ENCODE measurements at regions not wholly inside any gene's neighbourhood (a gene's known extent, or its start where the extent isn't known, plus 50 kb on each side); places are given as distances from the start of the nearest gene placed in this dataset.
"Not testable (repeated sequence)": the region's sequence is repeated elsewhere in the genome, so short reads cannot be mapped to it uniquely, and the experiment has no call there.

DNA sequence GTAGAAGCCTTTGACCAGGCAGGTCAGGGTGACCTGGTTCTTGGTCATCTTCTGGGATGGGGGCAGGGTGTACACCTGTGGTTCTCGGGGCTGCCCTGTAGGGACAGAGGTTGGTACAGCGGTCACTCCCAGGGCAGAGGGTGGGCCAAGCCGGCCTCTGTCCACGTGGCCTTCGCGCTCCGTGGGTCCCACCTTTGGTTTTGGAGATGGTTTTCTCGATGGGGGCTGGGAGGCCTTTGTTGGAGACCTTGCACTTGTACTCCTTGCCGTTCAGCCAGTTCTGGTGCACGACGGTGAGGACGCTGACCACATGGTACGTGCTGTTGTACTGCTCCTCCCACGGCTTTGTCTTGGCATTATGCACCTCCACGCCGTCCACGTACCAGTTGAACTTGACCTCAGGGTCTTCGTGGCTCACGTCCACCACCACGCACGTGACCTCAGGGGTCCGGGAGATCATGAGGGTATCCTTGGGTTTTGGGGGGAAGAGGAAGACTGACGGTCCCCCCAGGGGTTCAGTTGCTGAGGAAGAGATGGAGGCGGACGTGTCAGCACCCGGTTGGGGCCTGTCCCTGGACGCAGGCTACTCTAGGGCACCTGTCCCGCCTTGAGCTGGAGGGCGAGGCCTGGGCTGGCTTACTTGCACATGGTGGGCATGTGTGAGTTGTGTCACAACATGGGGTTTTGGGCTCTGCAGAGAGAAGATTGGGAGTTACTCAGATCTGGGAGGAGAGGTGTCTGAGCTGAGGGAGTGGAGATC is 142.3 kb downstream of the TMEM121 start:
- H3K27me3 ChIP-seq; DNase-seq; H3K27ac ChIP-seq; H3K36me3 ChIP-seq (replicated peaks in 1 of 2); H3K9me3 ChIP-seq (replicated peaks in 1 of 3); H3K4me3 ChIP-seq; H3K4me1 ChIP-seq (replicated peaks in 1 of 2); intact Hi-C loops (cut with DNase I): not testable (repeated sequence)
- 86 to 91% (median 88%) methylated on average over 25 to 29 of the region's 29 CpGs for WGBS, 4 donors

DNA sequence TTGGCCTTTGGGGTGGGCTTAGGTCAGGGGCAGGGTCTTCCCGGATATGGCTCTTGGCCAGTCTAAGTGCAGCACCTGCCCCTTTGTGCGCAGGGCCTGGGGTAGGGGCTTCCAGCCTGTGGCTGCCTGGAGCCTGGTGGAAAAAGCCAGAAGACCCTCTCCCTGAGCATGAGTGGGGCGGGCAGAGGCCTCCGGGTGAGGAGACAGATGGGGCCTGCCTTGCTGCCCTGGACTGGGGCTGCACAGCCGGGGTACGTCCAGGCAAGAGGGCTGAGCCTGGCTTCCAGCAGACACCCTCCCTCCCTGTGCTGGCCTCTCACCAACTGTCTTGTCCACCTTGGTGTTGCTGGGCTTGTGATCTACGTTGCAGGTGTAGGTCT is 142.8 kb downstream of the TMEM121 start:
- H3K36me3 ChIP-seq (replicated peaks in 1 of 2); H3K27ac ChIP-seq; H3K4me3 ChIP-seq; intact Hi-C loops (cut with DNase I); H3K27me3 ChIP-seq; H3K4me1 ChIP-seq (replicated peaks in 1 of 2); H3K9me3 ChIP-seq (replicated peaks in 1 of 3); DNase-seq: not testable (repeated sequence)
- 80 to 89% (median 81%) methylated on average over 2 to 7 of the region's 7 CpGs; no CpG with 5 or more reads in 1 of the 4 donors for WGBS, 4 donors

DNA sequence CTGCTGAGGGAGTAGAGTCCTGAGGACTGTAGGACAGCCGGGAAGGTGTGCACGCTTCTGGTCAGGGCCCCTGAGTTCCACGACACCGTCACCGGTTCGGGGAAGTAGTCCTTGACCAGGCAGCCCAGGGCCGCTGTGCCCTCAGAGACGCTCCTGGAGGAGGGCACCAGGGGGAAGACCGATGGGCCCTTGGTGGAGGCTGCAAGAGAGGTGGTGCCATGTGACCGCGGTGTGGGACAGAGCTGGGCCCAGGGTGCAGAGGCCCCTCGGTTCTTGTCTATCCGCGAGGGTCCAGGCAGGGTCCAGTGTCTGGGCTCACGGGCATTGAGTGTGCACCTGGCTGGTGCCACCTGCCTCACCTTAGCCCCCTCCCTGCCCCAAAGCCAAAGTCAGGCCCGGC is 143.3 kb downstream of the TMEM121 start:
- intact Hi-C loops (cut with DNase I) = loop anchor here in 1 of 2 donors (10.0 kb wide), 2 partner anchors 275 to 345 kb away; no protein-coding TSS in a partner anchor

DNA sequence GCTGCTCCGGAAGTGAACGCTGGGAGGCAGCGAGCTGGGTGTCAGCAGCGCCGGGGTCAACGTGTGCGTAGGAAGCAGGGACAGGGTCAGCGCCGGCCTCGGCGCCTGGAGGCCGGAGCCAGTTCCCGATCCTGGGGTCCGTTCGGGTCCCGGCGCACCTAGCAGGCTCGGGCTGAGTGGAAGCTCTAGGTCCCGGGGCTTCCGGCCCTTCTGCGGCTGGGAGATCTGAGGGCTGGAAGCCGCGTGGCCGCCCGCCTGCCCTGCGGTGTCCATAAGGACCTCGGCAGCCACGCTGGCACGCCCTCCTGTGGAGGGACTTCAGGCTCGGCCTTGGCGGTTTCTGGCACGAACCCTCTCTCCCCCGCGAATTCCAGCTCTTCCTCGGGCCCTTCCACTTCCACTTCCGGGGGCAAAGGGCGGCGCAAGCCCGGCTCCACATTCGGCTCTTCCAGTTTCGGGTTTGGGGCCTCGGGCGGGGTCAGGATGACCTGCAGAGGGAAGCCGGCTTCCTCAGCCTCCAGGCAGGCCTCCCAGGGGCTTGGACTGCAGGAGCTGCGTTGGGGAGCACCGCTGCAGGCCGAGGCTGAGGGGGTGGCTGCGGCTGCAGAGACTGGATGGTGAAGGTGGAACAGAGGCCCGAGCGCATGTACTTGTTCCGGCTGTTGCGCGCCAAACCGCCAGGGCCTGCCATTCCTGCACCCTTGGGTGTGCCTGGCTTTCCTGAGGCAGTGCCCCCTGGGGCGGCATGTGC is 146.2 kb downstream of the TMEM121 start:
- not testable (repeated sequence) for H3K9me3 ChIP-seq (replicated peaks in 1 of 3); H3K27ac ChIP-seq; H3K36me3 ChIP-seq (replicated peaks in 1 of 2); DNase-seq; H3K4me3 ChIP-seq; H3K4me1 ChIP-seq (replicated peaks in 1 of 2); H3K27me3 ChIP-seq
- 93 to 94% methylated on average over 21 to 24 of the region's 55 CpGs; no CpG with 5 or more reads in 2 of the 4 donors for WGBS, 4 donors
- intact Hi-C loops (cut with DNase I) = loop anchor here in 1 of 2 donors (10.0 kb wide), 2 partner anchors 272 to 342 kb away; no protein-coding TSS in a partner anchor

More for the DNA sequence above, 143.3 kb downstream of the TMEM121 start:
- not testable (repeated sequence) for H3K9me3 ChIP-seq (replicated peaks in 1 of 3); H3K36me3 ChIP-seq (replicated peaks in 1 of 2); H3K27me3 ChIP-seq; H3K27ac ChIP-seq; H3K4me3 ChIP-seq; DNase-seq; H3K4me1 ChIP-seq (replicated peaks in 1 of 2)
- 79 to 94% (median 89%) methylated on average over 12 to 16 of the region's 16 CpGs for WGBS, 4 donors

DNA sequence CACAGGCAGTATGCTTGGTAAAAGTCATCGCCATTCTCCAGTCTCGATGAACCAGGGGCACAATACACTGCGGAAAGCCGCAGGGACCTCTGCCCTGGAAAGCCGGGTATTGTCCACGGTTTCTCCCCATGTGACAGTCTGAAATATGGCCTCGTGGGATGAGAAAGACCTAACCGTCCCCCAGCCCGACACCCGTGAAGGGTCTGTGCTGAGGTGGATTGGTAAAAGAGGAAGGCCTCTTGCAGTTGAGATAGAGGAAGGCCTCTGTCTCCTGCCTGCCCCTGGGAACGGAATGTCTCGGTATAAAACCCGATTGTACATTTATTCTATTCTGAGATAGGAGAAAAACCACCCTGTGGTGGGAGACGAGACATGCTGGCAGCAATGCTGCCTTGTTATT is 149.1 kb downstream of the TMEM121 start:
- H3K36me3 ChIP-seq (replicated peaks in 1 of 2); H3K4me3 ChIP-seq; H3K4me1 ChIP-seq (replicated peaks in 1 of 2); H3K9me3 ChIP-seq (replicated peaks in 1 of 3); H3K27ac ChIP-seq; DNase-seq; H3K27me3 ChIP-seq: not testable (repeated sequence)
- WGBS, 4 donors = 65 to 79% (median 75%) methylated on average over 4 to 12 of the region's 14 CpGs
- intact Hi-C loops (cut with DNase I) = loop anchor here in 1 of 2 donors (10.0 kb wide), 2 partner anchors 269 to 339 kb away; no protein-coding TSS in a partner anchor

DNA sequence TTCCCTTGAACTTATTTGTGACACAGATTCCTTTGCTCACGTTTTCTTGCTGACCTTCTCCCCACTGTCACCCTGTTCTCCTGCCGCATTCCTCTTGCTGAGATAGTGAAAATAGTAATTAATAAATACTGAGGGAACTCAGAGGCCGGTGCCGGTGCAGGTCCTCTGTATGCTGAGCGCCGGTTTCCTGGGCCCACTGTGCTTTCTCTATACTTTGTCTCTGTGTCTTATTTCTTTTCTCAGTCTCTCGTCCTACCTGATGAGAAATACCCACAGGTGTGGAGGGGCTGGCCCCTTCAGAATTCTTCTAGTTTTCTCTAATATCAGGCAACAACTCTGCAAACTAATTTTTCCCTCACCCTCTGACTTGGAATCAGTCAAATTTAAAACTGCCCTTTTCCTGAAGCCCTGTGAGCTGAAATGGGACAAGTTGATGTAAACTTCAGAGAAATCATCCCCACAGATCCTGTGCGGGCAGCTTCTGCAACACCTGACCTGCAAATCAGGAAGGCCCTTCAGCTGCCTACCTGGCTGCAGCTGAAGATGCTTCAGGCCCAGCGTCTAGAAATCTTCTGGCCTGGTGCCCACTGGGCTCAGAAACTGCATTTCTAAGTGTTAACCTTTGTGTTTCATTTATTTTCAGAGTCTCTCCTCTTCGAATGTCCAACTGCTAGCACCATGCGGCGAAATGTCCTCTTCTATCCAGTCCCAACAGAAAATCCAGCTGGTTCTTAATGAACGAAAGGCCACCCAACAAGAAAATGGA is 149.7 kb downstream of the TMEM121 start:
- not testable (repeated sequence) for H3K27ac ChIP-seq; H3K36me3 ChIP-seq (replicated peaks in 1 of 2); H3K9me3 ChIP-seq (replicated peaks in 1 of 3); DNase-seq; H3K4me1 ChIP-seq (replicated peaks in 1 of 2); H3K27me3 ChIP-seq; H3K4me3 ChIP-seq
- intact Hi-C loops (cut with DNase I) = loop anchor here in 1 of 2 donors (10.0 kb wide), 2 partner anchors 269 to 339 kb away; no protein-coding TSS in a partner anchor
- WGBS, 4 donors = 71 to 79% (median 74%) methylated on average over 12 to 13 of the region's 13 CpGs

DNA sequence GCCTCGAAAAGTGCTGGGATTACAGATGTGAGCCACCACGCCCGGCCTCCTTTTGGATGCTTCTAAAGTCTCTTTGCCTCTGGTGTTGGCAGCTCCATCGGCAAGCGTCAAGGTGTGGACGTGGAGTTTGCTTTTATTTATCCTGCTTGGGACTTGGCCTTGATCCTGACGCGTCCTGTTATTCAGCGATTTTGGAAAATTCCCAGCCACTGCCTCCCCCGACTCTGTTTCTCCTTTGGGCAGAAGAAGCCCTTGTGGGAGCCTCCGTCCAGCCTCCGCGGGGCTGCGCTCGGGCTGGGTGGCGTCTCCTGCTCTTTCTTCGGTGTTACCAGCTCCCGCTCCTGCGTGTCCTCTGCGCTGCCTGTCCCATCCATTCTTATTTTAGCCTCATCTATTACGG is 151.7 kb downstream of the TMEM121 start:
- 77 to 81% (median 80%) methylated on average over 18 to 21 of the region's 21 CpGs for WGBS, 4 donors
- not testable (repeated sequence) for H3K27me3 ChIP-seq; DNase-seq; H3K27ac ChIP-seq; H3K9me3 ChIP-seq (replicated peaks in 1 of 3); H3K4me3 ChIP-seq; H3K36me3 ChIP-seq (replicated peaks in 1 of 2); H3K4me1 ChIP-seq (replicated peaks in 1 of 2)
- intact Hi-C loops (cut with DNase I) = loop anchor here in 1 of 2 donors (10.0 kb wide), 2 partner anchors 267 to 337 kb away; no protein-coding TSS in a partner anchor

DNA sequence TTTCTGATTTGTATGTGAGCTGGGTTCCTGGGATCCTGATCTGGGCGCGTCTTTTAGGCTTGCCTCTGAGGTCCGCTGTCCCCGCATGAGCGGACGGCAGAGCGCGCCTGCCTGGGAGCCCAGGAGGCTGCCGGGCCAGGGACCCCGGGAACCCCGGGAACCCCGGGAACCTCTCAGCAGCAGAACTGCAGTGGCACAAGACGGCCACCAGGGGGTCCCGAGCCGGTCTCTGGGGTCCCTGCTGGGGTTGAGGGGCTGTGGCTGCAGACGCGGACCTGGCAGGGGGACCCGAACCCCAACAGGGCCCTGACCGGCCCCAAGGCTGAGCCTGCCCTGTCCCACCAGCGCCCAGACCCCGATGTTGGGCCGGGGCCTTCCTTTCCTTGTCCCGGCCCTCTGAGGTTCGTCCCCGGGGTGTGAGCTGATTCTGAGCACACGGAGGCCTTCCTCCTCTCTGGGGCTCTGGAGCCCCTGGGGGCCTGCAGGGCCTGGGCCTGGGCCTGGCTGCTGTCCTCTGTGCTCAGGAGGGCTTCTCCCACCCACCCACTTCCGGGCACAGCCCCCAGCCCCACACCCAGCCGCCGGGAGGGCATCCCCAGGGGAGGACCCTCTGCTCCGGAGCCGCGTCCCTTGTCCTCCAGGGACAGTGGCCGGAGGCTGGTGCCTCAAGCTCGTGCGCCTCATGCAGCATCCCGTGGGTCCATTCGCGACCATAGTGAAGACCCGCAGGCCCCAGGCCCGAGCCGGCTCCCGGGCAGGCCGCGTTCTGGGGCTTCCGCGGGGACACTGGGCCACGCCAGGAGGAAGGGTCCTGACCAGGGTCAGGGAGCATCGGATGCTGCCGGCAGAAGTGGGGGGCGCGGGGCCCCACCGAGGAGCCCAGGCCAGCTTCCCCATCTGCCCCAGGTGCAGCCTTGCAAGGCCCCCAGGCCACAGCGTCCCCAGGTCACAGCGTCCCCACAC is 152.9 kb downstream of the TMEM121 start:
- WGBS, 4 donors = 69 to 70% methylated on average over 7 to 9 of the region's 54 CpGs; no CpG with 5 or more reads in 2 of the 4 donors
- not testable (repeated sequence) for H3K9me3 ChIP-seq (replicated peaks in 1 of 3); DNase-seq; H3K4me3 ChIP-seq; H3K27me3 ChIP-seq; H3K4me1 ChIP-seq (replicated peaks in 1 of 2); H3K36me3 ChIP-seq (replicated peaks in 1 of 2); H3K27ac ChIP-seq
- intact Hi-C loops (cut with DNase I) = loop anchor here in 1 of 2 donors (10.0 kb wide), 2 partner anchors 266 to 336 kb away; no protein-coding TSS in a partner anchor

DNA sequence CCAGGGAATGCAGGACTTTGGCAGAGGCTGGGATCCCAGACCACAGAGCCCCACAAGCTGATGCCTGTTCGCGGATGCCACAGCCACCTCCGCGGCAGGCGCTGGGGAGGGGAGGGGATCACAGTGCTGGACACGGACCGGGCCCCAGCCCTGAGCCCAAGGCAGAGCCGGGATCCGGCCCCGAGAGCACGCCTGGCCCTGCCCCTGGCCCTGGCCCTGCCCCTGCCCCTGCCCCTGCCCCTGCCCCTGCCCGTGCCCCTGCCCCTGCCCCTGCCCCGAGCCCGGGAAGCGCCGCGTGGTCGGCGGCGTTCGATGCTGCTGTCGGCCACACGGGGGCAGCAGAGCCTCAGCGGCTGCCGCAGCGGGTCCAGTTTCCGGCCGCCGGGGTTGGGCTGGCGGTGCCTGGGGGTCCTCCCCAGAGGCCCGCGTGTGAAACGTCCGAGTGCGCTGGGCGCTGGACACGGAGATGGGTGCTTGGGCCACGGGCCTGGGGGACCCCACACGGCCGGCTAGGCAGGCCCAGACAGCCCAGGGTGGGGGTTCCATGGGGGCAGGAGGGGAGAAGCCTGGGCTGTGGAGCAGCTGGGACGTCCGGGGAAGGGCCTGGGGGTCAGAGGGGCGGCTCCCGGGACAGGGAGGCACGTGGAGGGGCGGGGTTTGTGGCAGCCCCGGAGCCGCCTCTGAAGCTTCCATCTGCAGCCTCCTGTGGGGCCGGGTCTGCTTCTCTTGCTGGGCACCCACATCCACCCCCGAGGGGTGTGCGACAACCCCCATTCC is 153.8 kb downstream of the TMEM121 start:
- H3K27me3 ChIP-seq; H3K4me3 ChIP-seq; DNase-seq; H3K9me3 ChIP-seq (replicated peaks in 1 of 3); H3K36me3 ChIP-seq (replicated peaks in 1 of 2); H3K4me1 ChIP-seq (replicated peaks in 1 of 2); H3K27ac ChIP-seq: not testable (repeated sequence)
- 0 to 15% methylated on average over 4 to 23 of the region's 51 CpGs; no CpG with 5 or more reads in 2 of the 4 donors for WGBS, 4 donors
- intact Hi-C loops (cut with DNase I) = loop anchor here in 1 of 2 donors (10.0 kb wide), 3 partner anchors 115 to 335 kb away; no protein-coding TSS in a partner anchor
